H1 (cell line): ENCODE measurements at regions not wholly inside any gene's neighbourhood (a gene's known extent, or its start where the extent isn't known, plus 50 kb on each side); places are given as distances from the start of the nearest gene placed in this dataset.

Experiments
- CTCF ChIA-PET: fragments of 300-600 bp; sonication (Branson Sonifier 250); formaldehyde crosslinking; loops from one replicate; lab custom pipeline; 2021; ENCODE audit not compliant: partially characterized antibody; lab: Charles Lee
- POLR2A ChIA-PET: fragments of 300-600 bp; sonication (Branson Sonifier 250); formaldehyde crosslinking; loops from one replicate; lab custom pipeline; 2021; ENCODE audit warnings: inconsistent platforms; ENCODE audit not compliant: partially characterized antibody; lab: Charles Lee
- DNase-seq, 2 experiments: peaks; one replicate each; pipeline versions ENCODE4 v3.0.0 to v3.0.0-alpha.2; 2010 to 2022; ENCODE audit warnings: low spot score in 2 of 2, low read depth in 1 of 2, mixed read lengths in 1 of 2
- FAIRE-seq: peaks from 2 replicates; lab custom pipeline; 2011; peaks lifted over from hg19 to GRCh38; lab: Jason Lieb, UNC
- H2AFZ ChIP-seq: 2 replicates; pipeline ENCODE4 v1.8.1; 2012; ENCODE audit warnings: low read length, inconsistent platforms
- H2AK5ac ChIP-seq: 2 replicates; pipeline ENCODE4 v1.6.1; 2013; ENCODE audit warnings: low read depth, low read length
- H2BK120ac ChIP-seq: replicated peaks from 2 replicates; pipeline ENCODE3; 2013; ENCODE audit warnings: low read depth, low read length, inconsistent platforms
- H2BK12ac ChIP-seq: 2 replicates; pipeline ENCODE4 v1.6.1; 2013; ENCODE audit warnings: low read depth, low read length
- H2BK15ac ChIP-seq: 2 replicates; pipeline ENCODE4 v1.6.1; 2013; ENCODE audit warnings: low read length
- H2BK20ac ChIP-seq: 2 replicates; pipeline ENCODE4 v1.6.1; 2013; ENCODE audit warnings: low read length
- H2BK5ac ChIP-seq: 2 replicates; pipeline ENCODE4 v1.6.1; 2013; ENCODE audit warnings: low read depth, low read length
- H3K14ac ChIP-seq: 2 replicates; pipeline ENCODE4 v1.6.1; 2013; ENCODE audit warnings: inconsistent platforms; ENCODE audit not compliant: insufficient read length
- H3K18ac ChIP-seq: 2 replicates; pipeline ENCODE4 v1.6.1; 2013; ENCODE audit warnings: low read length; ENCODE audit errors: extremely low read depth
- H3K23ac ChIP-seq: 2 replicates; pipeline ENCODE4 v1.6.1; 2013; ENCODE audit warnings: inconsistent platforms; ENCODE audit not compliant: insufficient read length
- H3K23me2 ChIP-seq: 2 replicates; pipeline ENCODE4 v1.6.1; 2013; ENCODE audit warnings: low read depth, low read length
- H3K27ac ChIP-seq: 2 replicates; pipeline ENCODE4 v1.6.1; 2011; ENCODE audit warnings: low read depth, low read length, inconsistent platforms
- H3K27me3 ChIP-seq, 4 experiments: replicated peaks in 1 of 4; 1 replicate in 1 of 4; 2 replicates in 3 of 4; pipeline versions ENCODE4 v1.6.1 to v1.8.1; 2011 to 2013; ENCODE audit warnings: low read length in 3 of 4, mild to moderate bottlenecking in 3 of 4, inconsistent platforms in 2 of 4, mixed read lengths in 2 of 4, moderate library complexity in 1 of 4; ENCODE audit not compliant: control insufficient read depth in 3 of 4, insufficient read depth in 3 of 4; ENCODE audit errors: extremely low read depth in 1 of 4
- H3K36me3 ChIP-seq, 4 experiments: 2 replicates each; pipeline versions ENCODE4 v1.6.1 to v1.8.1; 2011 to 2013; ENCODE audit warnings: mild to moderate bottlenecking in 4 of 4, low read length in 3 of 4, moderate library complexity in 2 of 4, control low read depth in 1 of 4, inconsistent platforms in 1 of 4; ENCODE audit not compliant: insufficient read depth in 4 of 4, control insufficient read depth in 2 of 4
- H3K4ac ChIP-seq: replicated peaks from 2 replicates; pipeline ENCODE3; 2013; ENCODE audit warnings: low read length, low read depth, mixed read lengths, inconsistent platforms; ENCODE audit not compliant: insufficient read length
- H3K4me1 ChIP-seq, 4 experiments: replicated peaks in 1 of 4; 1 replicate in 1 of 4; 2 replicates in 3 of 4; pipeline versions ENCODE4 v1.6.1 to v1.8.1; 2011 to 2013; ENCODE audit warnings: low read length in 3 of 4, inconsistent platforms in 2 of 4, mixed read lengths in 1 of 4; ENCODE audit not compliant: insufficient read depth in 4 of 4, control insufficient read depth in 3 of 4
- H3K4me2 ChIP-seq, 2 experiments: 2 replicates each; pipeline versions ENCODE4 v1.6.1 to v1.8.1; 2011 to 2013; ENCODE audit warnings: low read depth in 2 of 2, low read length in 2 of 2, control low read depth in 1 of 2, inconsistent platforms in 1 of 2, mild to moderate bottlenecking in 1 of 2; ENCODE audit not compliant: insufficient read depth in 1 of 2
- H3K4me3 ChIP-seq, 4 experiments: fragments of 200-600, 300-600 bp in 1 of 4; sonication (generic), shearing (Covaris generic), sonication (Bioruptor Twin) in 1 of 4; 2 replicates each; pipeline versions ENCODE4 v1.5.1 to v1.8.1; 2011 to 2016; ENCODE audit warnings: low read length in 4 of 4, low read depth in 3 of 4, control low read depth in 2 of 4, inconsistent platforms in 2 of 4, mild to moderate bottlenecking in 2 of 4, mixed read lengths in 1 of 4, moderate library complexity in 1 of 4; ENCODE audit not compliant: insufficient read depth in 2 of 4; ENCODE audit errors: extremely low read depth in 1 of 4
- H3K56ac ChIP-seq: replicated peaks from 2 replicates; pipeline ENCODE3; 2013; ENCODE audit warnings: low read depth, mild to moderate bottlenecking, mixed read lengths, low read length, inconsistent platforms; ENCODE audit not compliant: insufficient read length
- H3K79me1 ChIP-seq: 2 replicates; pipeline ENCODE4 v1.6.1; 2013; ENCODE audit warnings: low read depth, low read length, control low read depth
- H3K79me2 ChIP-seq, 2 experiments: 2 replicates each; pipeline versions ENCODE4 v1.6.1 to v1.8.1; 2012 to 2013; ENCODE audit warnings: low read length in 2 of 2, mild to moderate bottlenecking in 2 of 2, inconsistent platforms in 1 of 2; ENCODE audit not compliant: insufficient read depth in 2 of 2, control insufficient read depth in 1 of 2
- H3K9ac ChIP-seq, 4 experiments: replicated peaks in 1 of 4; 1 replicate in 1 of 4; 2 replicates in 3 of 4; pipeline versions ENCODE4 v1.6.1 to v1.8.1; 2011 to 2013; ENCODE audit warnings: low read depth in 3 of 4, low read length in 3 of 4, control low read depth in 2 of 4, mild to moderate bottlenecking in 2 of 4, moderate library complexity in 2 of 4, inconsistent platforms in 1 of 4; ENCODE audit errors: extremely low read depth in 1 of 4
- H3K9me3 ChIP-seq, 2 experiments: 2 replicates each; pipeline versions ENCODE4 v1.6.1 to v1.8.1; 2012 to 2013; ENCODE audit warnings: mild to moderate bottlenecking in 2 of 2, moderate library complexity in 2 of 2, control low read depth in 1 of 2, inconsistent platforms in 1 of 2, low read depth in 1 of 2, low read length in 1 of 2, mixed read lengths in 1 of 2; ENCODE audit not compliant: insufficient read depth in 2 of 2
- H4K20me1 ChIP-seq, 2 experiments: replicated peaks in 1 of 2; 2 replicates each; pipeline versions ENCODE3 to v1.8.1; 2011 to 2013; ENCODE audit warnings: inconsistent platforms in 2 of 2, low read length in 2 of 2, mild to moderate bottlenecking in 1 of 2; ENCODE audit not compliant: insufficient read depth in 2 of 2, control insufficient read depth in 1 of 2
- H4K5ac ChIP-seq: 2 replicates; pipeline ENCODE4 v1.6.1; 2013; ENCODE audit warnings: low read length, low read depth, mixed read lengths, inconsistent platforms; ENCODE audit not compliant: insufficient read length
- H4K8ac ChIP-seq: 2 replicates; pipeline ENCODE4 v1.8.0; 2013; ENCODE audit warnings: mild to moderate bottlenecking, moderate library complexity, low read length, inconsistent platforms; ENCODE audit not compliant: insufficient read depth; ENCODE audit errors: extremely low read depth
- H4K91ac ChIP-seq: replicated peaks from 2 replicates; pipeline ENCODE3; 2013; ENCODE audit warnings: low read length, mixed read lengths, inconsistent platforms; ENCODE audit not compliant: insufficient read length
- CBX8 ChIP-seq: fragments of 300-800, 300-1000 bp; sonication (generic); IDR thresholded peaks from 2 replicates; pipeline ENCODE4 v1.7.1; 2016; ENCODE audit warnings: low read depth, low read length, borderline replicate concordance
- TAF1 ChIP-seq: IDR thresholded peaks from 2 replicates; pipeline ENCODE4 v1.6.1; 2011; ENCODE audit warnings: mild to moderate bottlenecking, low read depth, low read length
- WGBS, 2 experiments: shearing (Covaris generic) in 1 of 2; methylation state at CpG; one replicate each; pipeline versions ENCODE4 v1.1.6 to v1.1.7; 2013 to 2015; ENCODE audit warnings: low lambda C conversion rate in 2 of 2, mixed read lengths in 2 of 2, inconsistent platforms in 1 of 2, low coverage in 1 of 2, missing lambda C conversion rate in 1 of 2; ENCODE audit not compliant: insufficient replicate concordance in 2 of 2, insufficient coverage in 1 of 2, insufficient read length in 1 of 2; ENCODE audit errors: extremely low coverage in 1 of 2, missing lambda C conversion rate in 1 of 2; 5-methylcytosine and 5-hydroxymethylcytosine counted together
- TF ChIP-seq, protein P1 (sequence below): IDR thresholded peaks from 2 replicates; pipeline ENCODE4 v1.6.1; 2012; ENCODE audit warnings: low read length, inconsistent platforms

DNA sequence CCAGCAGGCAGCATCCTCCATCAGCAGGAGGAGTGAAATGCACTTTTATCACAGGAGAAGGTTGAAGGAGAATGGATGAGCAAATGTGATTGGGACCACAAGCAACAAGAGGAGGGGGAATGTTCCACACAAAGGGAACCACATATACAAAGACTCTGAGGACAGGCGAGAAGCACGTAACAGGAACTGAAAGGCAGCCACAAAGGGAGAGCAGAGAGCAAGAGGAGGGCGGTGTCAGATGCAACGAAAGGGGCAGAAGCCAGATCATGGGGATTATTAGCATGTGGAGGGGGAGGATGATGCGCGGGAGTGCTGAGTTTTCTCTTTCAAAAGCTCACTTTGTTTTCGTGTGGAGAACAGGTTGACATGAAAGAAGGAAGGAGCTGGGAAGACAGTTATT, 241.1 kb downstream of the SPTSSA start:
- H2BK20ac ChIP-seq = 0 out of 2 replicates have a peak overlapping the region, but pooled peaks have one; percentile 66
- H3K79me2 ChIP-seq = no peaks in the 10 kb centered on the region
- no peak for FAIRE-seq
- no peak overlapping the region for H2BK5ac ChIP-seq
- no peak overlapping the region for H2BK15ac ChIP-seq
- H4K91ac ChIP-seq = no peak overlapping the region
- H2BK120ac ChIP-seq = no peak overlapping the region
- no peaks in the 10 kb centered on the region for H3K36me3 ChIP-seq
- H4K5ac ChIP-seq = no peak overlapping the region
- 87% methylated on average over 7 of the region's 7 CpGs; no CpG with 5 or more reads in 1 of the 2 experiments for WGBS, 2 experiments
- no peak overlapping the region for H3K56ac ChIP-seq
- no peaks in the 10 kb centered on the region for H3K23me2 ChIP-seq
- H3K4me1 ChIP-seq = peaks cover 0 to 6% (median 0%) of the 10 kb centered on the region in 4 experiments; a peak in 2 of 7 replicates
- no peak overlapping the region for H3K27ac ChIP-seq
- ChIA-PET POLR2A (no interaction called here), CTCF (interaction anchor here (0.6 to 1.7 kb wide), 7 partner anchors 15 to 1509 kb away, joined by 3 to 6 read pairs (median 3); no protein-coding TSS in a partner anchor)
- H2BK12ac ChIP-seq = no peak overlapping the region
- no peak overlapping the region; a peak in 1 of 7 replicates for H3K9ac ChIP-seq
- H2AFZ ChIP-seq = peak overlapping the region; percentile 85
- no peak overlapping the region for H3K4me3 ChIP-seq
- H3K18ac ChIP-seq = peak overlapping the region; percentile 11; the same call in 1 of the 2 replicates
- no peaks in the 10 kb centered on the region for H3K27me3 ChIP-seq
- H3K23ac ChIP-seq = no peak overlapping the region
- H4K20me1 ChIP-seq = no peaks in the 10 kb centered on the region
- no peak for DNase-seq
- H3K4me2 ChIP-seq = no peak overlapping the region
- no peak overlapping the region for H4K8ac ChIP-seq
- no peak for TF ChIP-seq TAF1
- TF ChIP-seq, protein P1, sequence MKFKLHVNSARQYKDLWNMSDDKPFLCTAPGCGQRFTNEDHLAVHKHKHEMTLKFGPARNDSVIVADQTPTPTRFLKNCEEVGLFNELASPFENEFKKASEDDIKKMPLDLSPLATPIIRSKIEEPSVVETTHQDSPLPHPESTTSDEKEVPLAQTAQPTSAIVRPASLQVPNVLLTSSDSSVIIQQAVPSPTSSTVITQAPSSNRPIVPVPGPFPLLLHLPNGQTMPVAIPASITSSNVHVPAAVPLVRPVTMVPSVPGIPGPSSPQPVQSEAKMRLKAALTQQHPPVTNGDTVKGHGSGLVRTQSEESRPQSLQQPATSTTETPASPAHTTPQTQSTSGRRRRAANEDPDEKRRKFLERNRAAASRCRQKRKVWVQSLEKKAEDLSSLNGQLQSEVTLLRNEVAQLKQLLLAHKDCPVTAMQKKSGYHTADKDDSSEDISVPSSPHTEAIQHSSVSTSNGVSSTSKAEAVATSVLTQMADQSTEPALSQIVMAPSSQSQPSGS = no peak
- no peak for TF ChIP-seq CBX8
- no peak overlapping the region for H3K4ac ChIP-seq
- no peaks in the 10 kb centered on the region for H3K9me3 ChIP-seq
- no peak overlapping the region for H2AK5ac ChIP-seq
- H3K14ac ChIP-seq = no peak overlapping the region
- H3K79me1 ChIP-seq = no peaks in the 10 kb centered on the region; the same call in 1 of the 2 replicates
